ENCODE measurements at regions not wholly inside any gene's neighbourhood (a gene's known extent, or its start where the extent isn't known, plus 50 kb on each side); places are given as distances from the start of the nearest gene placed in this dataset.

DNA sequence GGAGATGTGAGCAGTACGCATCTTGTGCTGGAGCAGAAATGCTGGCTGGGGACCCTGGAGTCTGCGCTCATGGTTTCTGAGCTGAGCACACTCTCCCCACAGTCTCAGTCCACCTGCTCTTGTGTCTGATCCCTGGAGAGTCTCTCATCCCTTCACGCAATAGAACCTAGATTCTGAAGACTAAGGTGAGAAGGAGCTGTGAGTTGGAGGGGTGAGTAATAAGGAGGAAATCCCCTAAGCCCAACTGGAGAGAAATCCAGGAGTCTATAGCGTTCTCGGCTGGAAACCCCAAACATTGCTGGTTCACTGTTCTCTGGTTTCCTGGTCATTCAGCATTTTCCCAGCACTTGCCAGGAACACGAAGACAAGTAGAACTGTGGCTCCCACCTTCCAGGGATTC lies 68.3 kb upstream of the SMNDC1 start:
- no peak overlapping the region for H3K4me3 ChIP-seq
- no peak for TF ChIP-seq POLR2A (IDR thresholded peaks at IDR 0.05)
- TF ChIP-seq, protein P1, sequence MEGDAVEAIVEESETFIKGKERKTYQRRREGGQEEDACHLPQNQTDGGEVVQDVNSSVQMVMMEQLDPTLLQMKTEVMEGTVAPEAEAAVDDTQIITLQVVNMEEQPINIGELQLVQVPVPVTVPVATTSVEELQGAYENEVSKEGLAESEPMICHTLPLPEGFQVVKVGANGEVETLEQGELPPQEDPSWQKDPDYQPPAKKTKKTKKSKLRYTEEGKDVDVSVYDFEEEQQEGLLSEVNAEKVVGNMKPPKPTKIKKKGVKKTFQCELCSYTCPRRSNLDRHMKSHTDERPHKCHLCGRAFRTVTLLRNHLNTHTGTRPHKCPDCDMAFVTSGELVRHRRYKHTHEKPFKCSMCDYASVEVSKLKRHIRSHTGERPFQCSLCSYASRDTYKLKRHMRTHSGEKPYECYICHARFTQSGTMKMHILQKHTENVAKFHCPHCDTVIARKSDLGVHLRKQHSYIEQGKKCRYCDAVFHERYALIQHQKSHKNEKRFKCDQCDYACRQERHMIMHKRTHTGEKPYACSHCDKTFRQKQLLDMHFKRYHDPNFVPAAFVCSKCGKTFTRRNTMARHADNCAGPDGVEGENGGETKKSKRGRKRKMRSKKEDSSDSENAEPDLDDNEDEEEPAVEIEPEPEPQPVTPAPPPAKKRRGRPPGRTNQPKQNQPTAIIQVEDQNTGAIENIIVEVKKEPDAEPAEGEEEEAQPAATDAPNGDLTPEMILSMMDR (IDR thresholded peaks at IDR 0.05): no peak
- H3K27me3 ChIP-seq: no peaks in the 10 kb centered on the region
- H3K9me3 ChIP-seq: no peaks in the 10 kb centered on the region
- intact Hi-C loops (cut with DNase I; ENCODE audit: low total_unique reads): no loop called here
- no peak overlapping the region for H3K27ac ChIP-seq
- 90% methylated on average over 6 of the region's 6 CpGs for WGBS, 2 donors
- no peak for DNase-seq
- H3K36me3 ChIP-seq (ENCODE audit: low read depth, missing control alignments): no peaks in the 10 kb centered on the region
- no peaks in the 10 kb centered on the region for H3K4me1 ChIP-seq

DNA sequence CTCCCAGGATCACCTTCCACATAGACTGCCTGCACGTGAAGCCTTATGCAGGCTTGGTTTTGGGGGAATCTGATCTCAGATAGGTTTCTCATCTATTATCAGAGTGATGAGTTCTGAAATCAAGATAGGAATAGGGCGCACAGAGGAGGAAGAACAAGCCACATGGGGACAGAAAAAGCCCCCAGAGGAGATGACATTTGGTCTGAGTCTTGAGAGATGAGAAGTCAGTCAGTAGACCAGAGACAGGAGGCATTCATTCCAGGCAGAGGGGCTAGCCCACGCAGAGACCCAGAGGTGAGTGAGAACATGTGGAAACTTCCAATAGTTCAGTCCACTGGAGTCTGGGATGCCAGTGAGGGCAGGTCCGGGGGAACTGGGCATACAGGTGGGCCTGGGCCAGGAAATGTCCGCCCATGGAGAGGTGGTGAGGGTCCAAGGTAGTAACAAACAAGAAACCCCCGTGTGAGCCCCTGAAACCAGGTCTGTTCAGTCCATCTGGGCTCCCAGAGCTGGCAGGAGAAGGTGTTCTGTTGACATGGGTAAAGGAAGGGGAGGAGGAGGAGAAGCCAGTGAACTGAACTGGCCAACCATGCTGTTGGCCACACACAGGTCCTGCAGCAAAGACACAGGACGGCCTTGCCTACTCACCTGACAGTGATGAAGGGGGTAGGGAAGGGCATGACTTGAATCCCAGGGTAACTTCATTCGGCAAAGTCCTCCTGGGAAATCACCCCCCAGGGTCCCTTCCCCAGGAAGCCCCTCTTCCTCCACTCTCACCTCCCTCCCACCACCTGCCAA lies 69.3 kb upstream of the SMNDC1 start:
- no peaks in the 10 kb centered on the region for H3K27me3 ChIP-seq
- H3K4me1 ChIP-seq: no peaks in the 10 kb centered on the region
- TF ChIP-seq, protein P1 (IDR thresholded peaks at IDR 0.05): no peak
- TF ChIP-seq POLR2A (IDR thresholded peaks at IDR 0.05): no peak
- no peaks in the 10 kb centered on the region for H3K36me3 ChIP-seq (ENCODE audit: low read depth, missing control alignments)
- no peaks in the 10 kb centered on the region for H3K9me3 ChIP-seq
- no peak overlapping the region for H3K27ac ChIP-seq
- no peak for DNase-seq
- WGBS, 2 donors: 88% methylated on average over 7 to 8 of the region's 8 CpGs
- intact Hi-C loops (cut with DNase I; ENCODE audit: low total_unique reads): no loop called here
- no peak overlapping the region for H3K4me3 ChIP-seq

GRCh38 chr10:110375121-110375520 lies 70.4 kb upstream of the SMNDC1 start:
- no peaks in the 10 kb centered on the region for H3K36me3 ChIP-seq (ENCODE audit: low read depth, missing control alignments)
- 100% methylated on average over 2 of the region's 2 CpGs for WGBS, 2 donors

GRCh38 chr10:110376021-110376766 lies 71.5 kb upstream of the SMNDC1 start:
- TF ChIP-seq POLR2A (IDR thresholded peaks at IDR 0.05): no peak
- TF ChIP-seq, protein P1 (IDR thresholded peaks at IDR 0.05): no peak
- Histone ChIP-seq H3K4me3 (no peak overlapping the region), H3K27me3 (no peaks in the 10 kb centered on the region), H3K36me3 (ENCODE audit: low read depth, missing control alignments) (no peaks in the 10 kb centered on the region), H3K27ac (no peak overlapping the region), H3K4me1 (no peaks in the 10 kb centered on the region), H3K9me3 (no peaks in the 10 kb centered on the region)
- DNase-seq: no peak
- intact Hi-C loops (cut with DNase I; ENCODE audit: low total_unique reads): no loop called here
- 63 to 65% methylated on average over 21 of the region's 21 CpGs for WGBS, 2 donors

More at GRCh38 chr10:110375121-110375520, 70.4 kb upstream of the SMNDC1 start:
- no peak overlapping the region for H3K27ac ChIP-seq
- no peak for DNase-seq
- H3K9me3 ChIP-seq: no peaks in the 10 kb centered on the region
- TF ChIP-seq, protein P1 (IDR thresholded peaks at IDR 0.05): no peak
- TF ChIP-seq POLR2A (IDR thresholded peaks at IDR 0.05): no peak
- H3K4me3 ChIP-seq: no peak overlapping the region
- no peaks in the 10 kb centered on the region for H3K27me3 ChIP-seq
- no peaks in the 10 kb centered on the region for H3K4me1 ChIP-seq
- intact Hi-C loops (cut with DNase I; ENCODE audit: low total_unique reads): no loop called here
